B cell (primary cell): ENCODE measurements at regions not wholly inside any gene's neighbourhood (a gene's known extent, or its start where the extent isn't known, plus 50 kb on each side); places are given as distances from the start of the nearest gene placed in this dataset.

Experiments used
- ATAC-seq: fragments of 200-7000 bp; cut with Tn5 transposase; one replicate; pipeline ENCODE4 v1.10.0; 2021; ENCODE audit warnings: low read depth, mild to moderate bottlenecking, moderate number of reproducible peaks, moderate library complexity
- CTCF ChIA-PET: fragments of 350-600 bp; sonication (Branson Sonifier 250); formaldehyde crosslinking; loops from one replicate; lab custom pipeline; 2021; ENCODE audit warnings: antibody characterized with exemption, inconsistent platforms; lab: Charles Lee
- POLR2A ChIA-PET: fragments of 350-600 bp; sonication (Branson Sonifier 250); formaldehyde crosslinking; loops from one replicate; lab custom pipeline; 2021; ENCODE audit warnings: antibody characterized with exemption; lab: Charles Lee
- DNase-seq: peaks from one replicate; pipeline ENCODE4 v3.0.0; 2013
- H2AFZ ChIP-seq: 2 replicates; pipeline ENCODE4 v1.6.1; 2012; ENCODE audit warnings: mild to moderate bottlenecking, low read depth, low read length; ENCODE audit not compliant: insufficient read depth, poor library complexity, severe bottlenecking
- H3K27ac ChIP-seq, 2 donors: 1 replicate in 1 of 2; 2 replicates in 1 of 2; pipeline ENCODE4 v1.5.1; 2012 to 2013; ENCODE audit warnings: low read length in 2 of 2, mild to moderate bottlenecking in 2 of 2, moderate library complexity in 1 of 2
- H3K27me3 ChIP-seq, 4 experiments: fragments of 200-600 bp in 1 of 4; sonication (generic) in 1 of 4; replicated peaks in 1 of 4; 1 replicate in 2 of 4; 2 replicates in 2 of 4; pipeline versions ENCODE4 v1.6.1 to v1.7.0; 2013 to 2016; ENCODE audit warnings: low read length in 3 of 4, mild to moderate bottlenecking in 2 of 4, mixed read lengths in 1 of 4, moderate library complexity in 1 of 4; ENCODE audit not compliant: insufficient read depth in 4 of 4, control insufficient read depth in 3 of 4; ENCODE audit errors: control extremely low read depth in 1 of 4
- H3K36me3 ChIP-seq, 2 experiments: replicated peaks in 1 of 2; 1 replicate in 1 of 2; 2 replicates in 1 of 2; pipeline versions ENCODE4 v1.6.1 to v1.7.1; 2013; ENCODE audit warnings: low read length in 1 of 2; ENCODE audit not compliant: insufficient read depth in 2 of 2, control insufficient read depth in 1 of 2; ENCODE audit errors: control extremely low read depth in 1 of 2, extremely low read depth in 1 of 2
- H3K4me1 ChIP-seq, 2 donors: fragments of 200-600 bp in 1 of 2; sonication (generic) in 1 of 2; 1 replicate in 1 of 2; 2 replicates in 1 of 2; pipeline versions ENCODE4 v1.5.1 to v1.6.1; 2013 to 2017; ENCODE audit warnings: low read length in 2 of 2; ENCODE audit not compliant: control insufficient read depth in 2 of 2, insufficient read depth in 2 of 2
- H3K4me2 ChIP-seq: replicated peaks from 2 replicates; pipeline ENCODE3; 2012; ENCODE audit warnings: mild to moderate bottlenecking, low read depth, low read length; ENCODE audit not compliant: poor library complexity, severe bottlenecking
- H3K4me3 ChIP-seq, 5 experiments: fragments of 200-600 bp in 1 of 5; sonication (generic) in 1 of 5; 1 replicate in 3 of 5; 2 replicates in 2 of 5; pipeline versions ENCODE4 v1.5.1 to v1.7.0; 2011 to 2016; ENCODE audit warnings: low read length in 4 of 5, mild to moderate bottlenecking in 4 of 5, low read depth in 2 of 5, control low read depth in 1 of 5, moderate library complexity in 1 of 5; ENCODE audit not compliant: insufficient read depth in 1 of 5; ENCODE audit errors: control extremely low read depth in 1 of 5, extremely low read depth in 1 of 5
- H3K79me2 ChIP-seq: fragments of 200-600 bp; sonication (generic); one replicate; pipeline ENCODE4 v1.6.0; 2016; ENCODE audit warnings: low read length; ENCODE audit not compliant: control insufficient read depth, insufficient read depth
- H3K9ac ChIP-seq: fragments of 200-600 bp; sonication (generic); 2 replicates; pipeline ENCODE4 v1.6.1; 2017; ENCODE audit warnings: mild to moderate bottlenecking, low read length, moderate library complexity
- H3K9me3 ChIP-seq, 3 donors: one replicate each; pipeline versions ENCODE4 v1.6.1 to v1.7.1; 2013; ENCODE audit warnings: low read length in 2 of 3; ENCODE audit not compliant: control insufficient read depth in 2 of 3, insufficient read depth in 1 of 3; ENCODE audit errors: control extremely low read depth in 1 of 3
- H4K20me1 ChIP-seq: 2 replicates; pipeline ENCODE4 v1.6.0; 2012; ENCODE audit warnings: mild to moderate bottlenecking, low read length; ENCODE audit not compliant: insufficient read depth, control insufficient read depth, poor library complexity, severe bottlenecking
- H3K27ac Mint-ChIP-seq: one replicate; pipeline ENCODE4 v1.8.0; 2021; ENCODE audit warnings: mixed read lengths
- H3K27me3 Mint-ChIP-seq: one replicate; pipeline ENCODE4 v1.8.0; 2021; ENCODE audit warnings: mixed read lengths
- H3K4me1 Mint-ChIP-seq: one replicate; pipeline ENCODE4 v1.8.0; 2021; ENCODE audit warnings: mixed read lengths
- H3K4me3 Mint-ChIP-seq: one replicate; pipeline ENCODE4 v1.8.0; 2021; ENCODE audit warnings: mixed read lengths
- H3K9me3 Mint-ChIP-seq: one replicate; pipeline ENCODE4 v1.8.0; 2022; ENCODE audit warnings: mixed read lengths; ENCODE audit not compliant: insufficient read depth
- EZH2 ChIP-seq: IDR thresholded peaks from 2 replicates; pipeline ENCODE4 v1.6.1; 2012; ENCODE audit warnings: borderline replicate concordance, low read depth, mild to moderate bottlenecking, moderate library complexity, low read length; ENCODE audit not compliant: insufficient read depth, poor library complexity, severe bottlenecking
- WGBS: methylation state at CpG from one replicate; pipeline ENCODE4 v1.1.5; 2013; ENCODE audit warnings: missing lambda C conversion rate; ENCODE audit not compliant: insufficient coverage; 5-methylcytosine and 5-hydroxymethylcytosine counted together
- intact Hi-C: fragments of 100-400 bp; cut with micrococcal nuclease; formaldehyde crosslinking; loops from one replicate; pipeline ENCODE4 v1.10.0; 2022
- TF ChIP-seq, protein P1 (sequence below): fragments of 200-600 bp; IDR thresholded peaks from one replicate; pipeline ENCODE4 v1.8.0; 2022; ENCODE audit warnings: antibody characterized with exemption, mild to moderate bottlenecking

DNA sequence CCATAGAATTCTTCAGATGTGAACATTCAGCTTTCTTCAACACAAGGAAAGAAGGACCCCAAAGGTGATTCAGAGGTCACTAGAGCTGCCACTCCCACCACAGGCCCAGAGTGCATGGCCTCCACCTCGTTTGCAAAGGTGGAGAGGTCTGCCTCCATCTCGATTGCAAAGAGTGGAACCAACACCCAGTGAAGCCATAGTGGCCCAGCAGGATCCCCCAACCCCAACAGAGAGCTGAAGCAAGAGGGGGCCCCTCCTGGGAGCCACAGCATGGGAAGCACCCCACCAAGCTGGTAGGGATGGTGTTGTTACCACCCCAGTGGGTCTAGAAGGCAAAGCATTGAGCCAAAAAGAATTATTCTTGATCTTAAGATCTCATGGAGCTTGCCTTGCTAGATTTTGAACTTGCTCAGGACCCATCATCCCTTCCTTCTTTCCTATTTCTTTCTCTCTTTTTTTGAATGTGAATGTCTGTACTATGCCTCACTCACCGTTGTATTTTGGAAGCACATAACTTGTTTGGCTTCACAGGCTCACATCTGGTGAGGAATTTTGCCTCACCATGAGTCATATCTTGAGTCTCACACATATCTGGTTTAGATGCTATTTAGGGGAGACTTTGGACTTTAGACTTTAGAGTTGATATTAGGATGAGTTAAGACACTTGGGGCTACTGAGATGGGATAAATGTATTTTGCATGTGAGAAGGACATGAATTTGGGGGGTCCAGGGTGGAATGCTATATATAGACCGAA, 119.2 kb downstream of the ANKRD60 start:
- Mint-ChIP-seq H3K27me3 (peaks cover 31% of the 10 kb centered on the region), H3K4me1 (peaks cover 1% of the 10 kb centered on the region), H3K9me3 (peaks cover 4% of the 10 kb centered on the region), H3K4me3 (no peak overlapping the region), H3K27ac (no peak overlapping the region)
- Histone ChIP-seq H3K4me1 (no peaks in the 10 kb centered on the region), H3K27me3 (peaks cover 0 to 4% (median under 1%) of the 10 kb centered on the region in 4 experiments), H2AFZ (no peak overlapping the region), H3K4me3 (no peak overlapping the region), H3K79me2 (no peaks in the 10 kb centered on the region), H4K20me1 (no peaks in the 10 kb centered on the region), H3K27ac (no peak overlapping the region), H3K9ac (no peak overlapping the region), H3K9me3 (peaks cover 0 to 12% (median 7%) of the 10 kb centered on the region in 3 donors), H3K4me2 (no peak overlapping the region), H3K36me3 (no peaks in the 10 kb centered on the region)
- intact Hi-C loops, result no loop called here
- WGBS, result 100% methylated on average over 1 of the region's 4 CpGs
- DNase-seq, result no peak
- TF ChIP-seq, protein P1, sequence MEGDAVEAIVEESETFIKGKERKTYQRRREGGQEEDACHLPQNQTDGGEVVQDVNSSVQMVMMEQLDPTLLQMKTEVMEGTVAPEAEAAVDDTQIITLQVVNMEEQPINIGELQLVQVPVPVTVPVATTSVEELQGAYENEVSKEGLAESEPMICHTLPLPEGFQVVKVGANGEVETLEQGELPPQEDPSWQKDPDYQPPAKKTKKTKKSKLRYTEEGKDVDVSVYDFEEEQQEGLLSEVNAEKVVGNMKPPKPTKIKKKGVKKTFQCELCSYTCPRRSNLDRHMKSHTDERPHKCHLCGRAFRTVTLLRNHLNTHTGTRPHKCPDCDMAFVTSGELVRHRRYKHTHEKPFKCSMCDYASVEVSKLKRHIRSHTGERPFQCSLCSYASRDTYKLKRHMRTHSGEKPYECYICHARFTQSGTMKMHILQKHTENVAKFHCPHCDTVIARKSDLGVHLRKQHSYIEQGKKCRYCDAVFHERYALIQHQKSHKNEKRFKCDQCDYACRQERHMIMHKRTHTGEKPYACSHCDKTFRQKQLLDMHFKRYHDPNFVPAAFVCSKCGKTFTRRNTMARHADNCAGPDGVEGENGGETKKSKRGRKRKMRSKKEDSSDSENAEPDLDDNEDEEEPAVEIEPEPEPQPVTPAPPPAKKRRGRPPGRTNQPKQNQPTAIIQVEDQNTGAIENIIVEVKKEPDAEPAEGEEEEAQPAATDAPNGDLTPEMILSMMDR, result no peak
- TF ChIP-seq EZH2, result no peak
- CTCF ChIA-PET, result interaction anchor here (1.2 kb wide), 1 partner anchor 10 kb away, joined by 3 read pairs; no protein-coding TSS in a partner anchor
- POLR2A ChIA-PET, result no interaction called here
- ATAC-seq, result no peak

DNA sequence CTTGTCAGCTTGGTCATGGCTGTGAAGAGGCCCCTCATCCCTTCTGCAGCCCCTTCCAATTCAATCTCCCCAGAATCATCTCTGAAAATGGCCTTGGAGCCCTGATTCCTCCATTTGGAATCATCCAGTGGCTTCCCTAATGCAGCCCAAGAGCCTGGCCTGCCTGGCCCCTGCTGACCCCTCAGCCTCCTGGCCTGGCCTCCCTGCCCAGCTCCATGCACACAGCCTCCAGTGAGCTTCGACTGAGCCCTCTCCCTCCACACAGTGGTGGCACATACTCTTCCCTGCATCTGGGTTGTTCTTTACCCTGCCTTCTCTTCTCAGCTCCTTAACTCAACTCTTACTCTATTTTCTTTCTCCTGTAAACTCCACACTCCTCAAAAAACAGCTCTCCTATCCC, 120.9 kb downstream of the ANKRD60 start:
- WGBS, result 50% methylated on average over 1 of the region's 1 CpG
- no peak overlapping the region for H3K4me2 ChIP-seq

More for the DNA sequence above, 120.9 kb downstream of the ANKRD60 start:
- Mint-ChIP-seq H3K4me1 (peaks cover 1% of the 10 kb centered on the region), H3K4me3 (no peak overlapping the region), H3K27ac (no peak overlapping the region), H3K27me3 (peaks cover 29% of the 10 kb centered on the region), H3K9me3 (peaks cover 4% of the 10 kb centered on the region)
- POLR2A ChIA-PET, result no interaction called here
- Histone ChIP-seq H3K4me3 (no peak overlapping the region), H3K79me2 (no peaks in the 10 kb centered on the region), H3K9ac (no peak overlapping the region), H3K27ac (no peak overlapping the region), H3K27me3 (peaks cover 0 to 8% (median under 1%) of the 10 kb centered on the region in 4 experiments), H3K9me3 (peaks cover 0 to 12% (median 7%) of the 10 kb centered on the region in 3 donors), H2AFZ (no peak overlapping the region), H3K36me3 (no peaks in the 10 kb centered on the region), H3K4me1 (no peaks in the 10 kb centered on the region), H4K20me1 (no peaks in the 10 kb centered on the region)
- intact Hi-C loops, result no loop called here
- CTCF ChIA-PET, result no interaction called here
- ATAC-seq (no peak), DNase-seq (no peak)
- no peak for TF ChIP-seq EZH2
- TF ChIP-seq, protein P1, result no peak
